HL-60 (cell line): ENCODE measurements at regions not wholly inside any gene's neighbourhood (a gene's known extent, or its start where the extent isn't known, plus 50 kb on each side); places are given as distances from the start of the nearest gene placed in this dataset.
A peak's percentile ranks its signal among the peaks of the same experiment; 100 is the strongest.

Experiments used
- DNase-seq, 2 experiments: peaks; one replicate each; pipeline ENCODE4 v3.0.0-alpha.2; 2010 to 2020; ENCODE audit warnings: low read depth in 1 of 2, low spot score in 1 of 2
- H3K27ac ChIP-seq: fragments of 250-450 bp; sonication (Bioruptor Pico); replicated peaks from 2 replicates; pipeline ENCODE4 v1.5.1; 2020; ENCODE audit warnings: mild to moderate bottlenecking, moderate library complexity
- H3K27me3 ChIP-seq: fragments of 250-450 bp; sonication (Bioruptor Pico); 2 replicates; pipeline ENCODE4 v1.5.1; 2021; ENCODE audit warnings: mild to moderate bottlenecking, moderate library complexity; ENCODE audit not compliant: insufficient read depth, poor library complexity, severe bottlenecking
- H3K4me3 ChIP-seq: replicated peaks from 2 replicates; pipeline ENCODE4 v1.5.1; 2011; ENCODE audit warnings: mild to moderate bottlenecking, control low read depth, low read length; ENCODE audit not compliant: insufficient read depth
- CTCF ChIP-seq: IDR thresholded peaks from one replicate; pipeline ENCODE4 v1.5.1; 2011; ENCODE audit warnings: low read length, control low read depth, inconsistent platforms; ENCODE audit not compliant: insufficient read depth
- GABPA ChIP-seq: IDR thresholded peaks from 2 replicates; pipeline ENCODE4 v1.6.1; 2012; ENCODE audit warnings: low read depth
- POLR2AphosphoS5 ChIP-seq: IDR thresholded peaks from 2 replicates; pipeline ENCODE4 v1.6.1; 2012; ENCODE audit warnings: low read depth
- REST ChIP-seq: IDR thresholded peaks from 2 replicates; pipeline ENCODE4 v1.6.1; 2012; ENCODE audit warnings: low read depth; ENCODE audit not compliant: insufficient replicate concordance
- SPI1 ChIP-seq: IDR thresholded peaks from 2 replicates; pipeline ENCODE4 v1.6.1; 2012; ENCODE audit warnings: low read depth, mild to moderate bottlenecking, borderline replicate concordance

GRCh38 chr2:10971161-10971887, 59.6 kb downstream of the KCNF1 start:
- TF ChIP-seq SPI1 (no peak), GABPA (no peak), POLR2AphosphoS5 (no peak), CTCF (no peak), REST (no peak)
- H3K4me3 ChIP-seq = no peak overlapping the region
- no peak overlapping the region for H3K27ac ChIP-seq
- no peak for DNase-seq
- H3K27me3 ChIP-seq = no peaks in the 10 kb centered on the region

GRCh38 chr2:10971888-10972260, 60.1 kb downstream of the KCNF1 start:
- TF ChIP-seq REST = no peak
- no peak for TF ChIP-seq GABPA
- TF ChIP-seq SPI1 = peak; percentile 80
- TF ChIP-seq CTCF = no peak
- H3K27me3 ChIP-seq = no peaks in the 10 kb centered on the region
- H3K27ac ChIP-seq = no peak overlapping the region
- H3K4me3 ChIP-seq = no peak overlapping the region
- peak in 1 of 2 experiments; percentile 38 for DNase-seq

- no peak for DNase-seq
- TF ChIP-seq POLR2AphosphoS5 (no peak), SPI1 (no peak), REST (no peak), GABPA (no peak), CTCF (no peak)
- no peaks in the 10 kb centered on the region for H3K27me3 ChIP-seq
- no peak overlapping the region for H3K4me3 ChIP-seq
- no peak overlapping the region for H3K27ac ChIP-seq
Measured at GRCh38 chr2:10972683-10973433, 61.1 kb downstream of the KCNF1 start.
